ENCODE measurements at regions not wholly inside any gene's neighbourhood (a gene's known extent, or its start where the extent isn't known, plus 50 kb on each side); places are given as distances from the start of the nearest gene placed in this dataset.

DNA sequence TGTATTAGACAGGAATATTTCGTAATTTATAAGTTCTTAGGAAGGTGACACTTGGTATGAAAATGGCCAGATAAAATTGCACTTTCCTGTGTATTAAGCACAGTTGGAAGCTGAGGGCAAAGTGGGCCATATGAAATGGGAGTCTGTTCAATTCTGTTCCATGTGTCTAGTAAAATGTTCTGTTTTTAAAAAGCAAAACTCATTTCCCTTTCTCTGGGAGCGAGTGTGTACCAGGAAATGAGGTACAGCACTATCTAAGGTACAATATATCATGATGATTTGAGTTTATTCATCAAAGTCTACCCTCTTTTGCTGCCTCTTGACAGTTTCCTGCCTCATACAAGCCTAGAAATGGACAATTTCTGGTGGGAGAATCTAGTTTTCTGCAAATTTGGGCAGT, 51.2 kb upstream of the KCNN2 start:
- H3K4me3 ChIP-seq (ENCODE audit: low read depth, poor library complexity, severe bottlenecking), result no peak overlapping the region
- no peak for DNase-seq (ENCODE audit: low spot score in 2 of 2)
- intact Hi-C loops (cut with DNase I; ENCODE audit: low total_unique reads), result no loop called here
- 75 to 80% methylated on average over 2 of the region's 2 CpGs for WGBS, 2 donors
- TF ChIP-seq POLR2A (IDR thresholded peaks at IDR 0.05), result no peak
- TF ChIP-seq, protein P1, sequence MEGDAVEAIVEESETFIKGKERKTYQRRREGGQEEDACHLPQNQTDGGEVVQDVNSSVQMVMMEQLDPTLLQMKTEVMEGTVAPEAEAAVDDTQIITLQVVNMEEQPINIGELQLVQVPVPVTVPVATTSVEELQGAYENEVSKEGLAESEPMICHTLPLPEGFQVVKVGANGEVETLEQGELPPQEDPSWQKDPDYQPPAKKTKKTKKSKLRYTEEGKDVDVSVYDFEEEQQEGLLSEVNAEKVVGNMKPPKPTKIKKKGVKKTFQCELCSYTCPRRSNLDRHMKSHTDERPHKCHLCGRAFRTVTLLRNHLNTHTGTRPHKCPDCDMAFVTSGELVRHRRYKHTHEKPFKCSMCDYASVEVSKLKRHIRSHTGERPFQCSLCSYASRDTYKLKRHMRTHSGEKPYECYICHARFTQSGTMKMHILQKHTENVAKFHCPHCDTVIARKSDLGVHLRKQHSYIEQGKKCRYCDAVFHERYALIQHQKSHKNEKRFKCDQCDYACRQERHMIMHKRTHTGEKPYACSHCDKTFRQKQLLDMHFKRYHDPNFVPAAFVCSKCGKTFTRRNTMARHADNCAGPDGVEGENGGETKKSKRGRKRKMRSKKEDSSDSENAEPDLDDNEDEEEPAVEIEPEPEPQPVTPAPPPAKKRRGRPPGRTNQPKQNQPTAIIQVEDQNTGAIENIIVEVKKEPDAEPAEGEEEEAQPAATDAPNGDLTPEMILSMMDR (IDR thresholded peaks at IDR 0.05), result no peak

DNA sequence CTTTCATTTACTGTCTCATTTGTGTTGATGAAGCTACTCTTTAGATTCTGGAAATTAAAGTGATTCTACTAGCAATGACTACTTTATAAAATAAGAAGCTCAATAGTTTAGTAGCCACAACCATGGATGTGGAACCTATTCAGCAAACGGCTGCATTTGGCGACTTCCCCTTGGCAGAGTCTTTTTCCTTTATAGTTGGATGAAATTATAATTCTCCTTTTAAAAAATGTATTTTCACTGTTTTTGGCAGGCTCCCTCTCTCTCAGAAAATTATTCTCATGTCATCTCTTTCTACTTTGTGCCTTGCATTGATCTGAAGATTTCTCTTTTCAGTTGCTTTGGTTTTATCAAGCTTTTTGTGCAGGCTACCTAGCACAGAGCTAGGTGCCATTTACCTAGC, 50.6 kb upstream of the KCNN2 start:
- 47 to 49% methylated on average over 2 of the region's 2 CpGs for WGBS, 2 donors
- no peak overlapping the region for H3K4me3 ChIP-seq (ENCODE audit: low read depth, poor library complexity, severe bottlenecking)
- no peak for TF ChIP-seq POLR2A (IDR thresholded peaks at IDR 0.05)
- TF ChIP-seq, protein P1 (IDR thresholded peaks at IDR 0.05), result no peak
- DNase-seq (ENCODE audit: low spot score in 2 of 2), result no peak
- intact Hi-C loops (cut with DNase I; ENCODE audit: low total_unique reads), result no loop called here

DNA sequence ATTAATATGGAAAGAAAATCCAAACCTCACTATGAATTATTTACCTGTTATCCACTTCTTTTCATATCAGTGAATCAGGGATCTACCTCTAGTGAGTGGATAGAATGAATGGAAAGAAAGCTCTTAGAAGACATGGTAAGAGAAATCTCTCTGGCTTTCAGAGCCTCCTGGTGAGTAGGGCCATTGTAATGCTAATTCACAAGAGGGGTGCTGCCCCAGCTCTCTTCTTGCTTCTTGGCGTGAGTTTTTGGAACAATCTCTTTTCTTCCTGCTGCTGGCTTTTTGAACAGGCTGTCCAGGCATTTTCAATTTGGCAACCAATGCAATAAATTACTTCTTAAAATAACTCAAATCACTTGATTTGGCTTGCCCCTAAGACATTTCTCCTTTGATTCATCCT, 49.9 kb upstream of the KCNN2 start:
- intact Hi-C loops (cut with DNase I; ENCODE audit: low total_unique reads), result no loop called here
- WGBS, 2 donors, result 18 to 29% methylated on average over 1 of the region's 1 CpG
- no peak for TF ChIP-seq POLR2A (IDR thresholded peaks at IDR 0.05)
- TF ChIP-seq, protein P1 (IDR thresholded peaks at IDR 0.05), result no peak

More for the DNA sequence above, 49.9 kb upstream of the KCNN2 start:
- DNase-seq (ENCODE audit: low spot score in 2 of 2), result no peak
- H3K4me3 ChIP-seq (ENCODE audit: low read depth, poor library complexity, severe bottlenecking), result no peak overlapping the region
